Muscle layer of colon (tissue), 2 donors: ENCODE measurements at regions not wholly inside any gene's neighbourhood (a gene's known extent, or its start where the extent isn't known, plus 50 kb on each side); places are given as distances from the start of the nearest gene placed in this dataset.

Experiments used
- H3K27ac ChIP-seq: one replicate; pipeline ENCODE4 v1.7.0; 2013; ENCODE audit warnings: low read depth, mild to moderate bottlenecking, low read length, moderate library complexity
- H3K27me3 ChIP-seq, 2 donors: one replicate each; pipeline ENCODE4 v1.7.0; 2013; ENCODE audit warnings: low read length in 2 of 2, mild to moderate bottlenecking in 2 of 2; ENCODE audit not compliant: insufficient read depth in 2 of 2, control insufficient read depth in 1 of 2
- H3K36me3 ChIP-seq: one replicate; pipeline ENCODE4 v1.7.0; 2013; ENCODE audit warnings: mild to moderate bottlenecking, low read length; ENCODE audit not compliant: insufficient read depth
- H3K4me1 ChIP-seq: one replicate; pipeline ENCODE4 v1.7.0; 2013; ENCODE audit warnings: mild to moderate bottlenecking, low read length; ENCODE audit not compliant: insufficient read depth
- H3K4me3 ChIP-seq, 2 donors: one replicate each; pipeline ENCODE4 v1.7.0; 2013; ENCODE audit warnings: low read length in 2 of 2, low read depth in 1 of 2, mild to moderate bottlenecking in 1 of 2, moderate library complexity in 1 of 2
- H3K9ac ChIP-seq: one replicate; pipeline ENCODE4 v1.7.0; 2013; ENCODE audit warnings: low read length
- H3K9me3 ChIP-seq: one replicate; pipeline ENCODE4 v1.7.0; 2013; ENCODE audit warnings: mild to moderate bottlenecking, low read length
- donor health status: abdominal sarcoma.
- donor health status: Adenocarcinoma of cecum.

- Histone ChIP-seq H3K9me3 (no peaks in the 10 kb centered on the region), H3K4me1 (no peaks in the 10 kb centered on the region), H3K27ac (no peak overlapping the region), H3K4me3 (no peak overlapping the region), H3K9ac (no peak overlapping the region), H3K36me3 (no peaks in the 10 kb centered on the region), H3K27me3 (no peaks in the 10 kb centered on the region)
Measured at GRCh38 chr11:32178692-32179091, 87.8 kb downstream of the RCN1 start.

- H3K27ac ChIP-seq, result no peak overlapping the region
- H3K9me3 ChIP-seq, result no peaks in the 10 kb centered on the region
- H3K4me1 ChIP-seq, result no peaks in the 10 kb centered on the region
Measured at GRCh38 chr11:32183512-32183911, 92.6 kb downstream of the RCN1 start.

GRCh38 chr11:32184041-32184722 is 93.3 kb downstream of the RCN1 start:
- Histone ChIP-seq H3K4me3 (no peak overlapping the region), H3K9ac (no peak overlapping the region), H3K27me3 (no peaks in the 10 kb centered on the region), H3K27ac (no peak overlapping the region), H3K9me3 (no peaks in the 10 kb centered on the region), H3K4me1 (no peaks in the 10 kb centered on the region), H3K36me3 (no peaks in the 10 kb centered on the region)

More at GRCh38 chr11:32183512-32183911, 92.6 kb downstream of the RCN1 start:
- H3K4me3 ChIP-seq, result no peak overlapping the region
- H3K9ac ChIP-seq, result no peak overlapping the region
- H3K27me3 ChIP-seq, result no peaks in the 10 kb centered on the region
- no peaks in the 10 kb centered on the region for H3K36me3 ChIP-seq

- no peak overlapping the region for H3K27ac ChIP-seq
- H3K9me3 ChIP-seq, result no peaks in the 10 kb centered on the region
- H3K27me3 ChIP-seq, result no peaks in the 10 kb centered on the region
- H3K36me3 ChIP-seq, result no peaks in the 10 kb centered on the region
- H3K9ac ChIP-seq, result no peak overlapping the region
- no peaks in the 10 kb centered on the region for H3K4me1 ChIP-seq
- no peak overlapping the region for H3K4me3 ChIP-seq
Measured at GRCh38 chr11:32184723-32185376, 94.0 kb downstream of the RCN1 start.

GRCh38 chr11:32186118-32186517 is 95.2 kb downstream of the RCN1 start:
- H3K27ac ChIP-seq, result no peak overlapping the region
- H3K9me3 ChIP-seq, result no peaks in the 10 kb centered on the region
- no peaks in the 10 kb centered on the region for H3K4me1 ChIP-seq
- no peaks in the 10 kb centered on the region for H3K27me3 ChIP-seq
- H3K9ac ChIP-seq, result no peak overlapping the region
- no peaks in the 10 kb centered on the region for H3K36me3 ChIP-seq
- H3K4me3 ChIP-seq, result no peak overlapping the region

GRCh38 chr11:32187111-32187510 is 96.2 kb downstream of the RCN1 start:
- H3K27me3 ChIP-seq, result no peaks in the 10 kb centered on the region
- H3K27ac ChIP-seq, result no peak overlapping the region
- no peaks in the 10 kb centered on the region for H3K36me3 ChIP-seq
- no peaks in the 10 kb centered on the region for H3K9me3 ChIP-seq
- H3K4me1 ChIP-seq, result no peaks in the 10 kb centered on the region
- no peak overlapping the region for H3K4me3 ChIP-seq
- no peak overlapping the region for H3K9ac ChIP-seq

GRCh38 chr11:32188785-32189184 is 97.9 kb downstream of the RCN1 start:
- H3K9me3 ChIP-seq, result no peaks in the 10 kb centered on the region
- no peak overlapping the region for H3K27ac ChIP-seq
- no peaks in the 10 kb centered on the region for H3K36me3 ChIP-seq
- H3K4me3 ChIP-seq, result no peak overlapping the region
- no peaks in the 10 kb centered on the region for H3K4me1 ChIP-seq
- no peak overlapping the region for H3K9ac ChIP-seq
- H3K27me3 ChIP-seq, result no peaks in the 10 kb centered on the region

- no peaks in the 10 kb centered on the region for H3K4me1 ChIP-seq
- no peaks in the 10 kb centered on the region for H3K36me3 ChIP-seq
- no peak overlapping the region for H3K9ac ChIP-seq
- H3K9me3 ChIP-seq, result no peaks in the 10 kb centered on the region
- no peak overlapping the region for H3K27ac ChIP-seq
- H3K27me3 ChIP-seq, result no peaks in the 10 kb centered on the region
- H3K4me3 ChIP-seq, result no peak overlapping the region
Measured at GRCh38 chr11:32196137-32196536, 105.3 kb downstream of the RCN1 start.

GRCh38 chr11:32198053-32198452 is 107.2 kb downstream of the RCN1 start:
- no peaks in the 10 kb centered on the region for H3K27me3 ChIP-seq
- H3K9me3 ChIP-seq, result no peaks in the 10 kb centered on the region
- no peaks in the 10 kb centered on the region for H3K36me3 ChIP-seq
- no peak overlapping the region for H3K9ac ChIP-seq
- H3K27ac ChIP-seq, result no peak overlapping the region
- H3K4me3 ChIP-seq, result no peak overlapping the region
- H3K4me1 ChIP-seq, result no peaks in the 10 kb centered on the region

GRCh38 chr11:32200136-32200847 is 109.4 kb downstream of the RCN1 start:
- H3K9me3 ChIP-seq, result no peaks in the 10 kb centered on the region
- H3K4me3 ChIP-seq, result no peak overlapping the region
- no peak overlapping the region for H3K27ac ChIP-seq
- no peaks in the 10 kb centered on the region for H3K36me3 ChIP-seq
- H3K27me3 ChIP-seq, result no peaks in the 10 kb centered on the region
- no peaks in the 10 kb centered on the region for H3K4me1 ChIP-seq
- no peak overlapping the region for H3K9ac ChIP-seq

GRCh38 chr11:32204751-32205150 is 113.9 kb downstream of the RCN1 start:
- Histone ChIP-seq H3K4me1 (no peaks in the 10 kb centered on the region), H3K36me3 (no peaks in the 10 kb centered on the region), H3K9ac (no peak overlapping the region), H3K9me3 (no peaks in the 10 kb centered on the region), H3K4me3 (no peak overlapping the region), H3K27ac (no peak overlapping the region), H3K27me3 (no peaks in the 10 kb centered on the region)
